SK-N-SH treated with all-trans-retinoic acid at 6 μM for 48 hours (cell line): ENCODE measurements at regions not wholly inside any gene's neighbourhood (a gene's known extent, or its start where the extent isn't known, plus 50 kb on each side); places are given as distances from the start of the nearest gene placed in this dataset.
"Not testable (repeated sequence)": the region's sequence is repeated elsewhere in the genome, so short reads cannot be mapped to it uniquely, and the experiment has no call there.

Experiments used
- ATAC-seq: fragments of 200-7000 bp; cut with Tn5 transposase; 3 replicates; pipeline ENCODE4 v1.9.1; 2020; ENCODE audit warnings: mild to moderate bottlenecking, moderate library complexity
- ARNTL ChIP-seq: fragments of 450-650 bp; formaldehyde crosslinking; IDR thresholded peaks from 2 replicates; pipeline ENCODE4 v1.5.0; 2020; ENCODE audit warnings: low read depth, mild to moderate bottlenecking, moderate library complexity, borderline replicate concordance
- BACH2 ChIP-seq: fragments of 250-450 bp; sonication (Bioruptor Pico); IDR thresholded peaks from 2 replicates; pipeline ENCODE4 v1.9.0; 2021; ENCODE audit warnings: mild to moderate bottlenecking, borderline replicate concordance
- CSDC2 ChIP-seq: fragments of 250-450 bp; sonication (Bioruptor Pico); IDR thresholded peaks from 2 replicates; pipeline ENCODE4 v1.5.0; 2020; ENCODE audit warnings: mild to moderate bottlenecking, moderate library complexity
- ESRRG ChIP-seq: fragments of 250-450 bp; sonication (Bioruptor Pico); IDR thresholded peaks from 2 replicates; pipeline ENCODE4 v1.6.1; 2021; ENCODE audit warnings: mild to moderate bottlenecking
- GLIS3 ChIP-seq: fragments of 250-450 bp; sonication (Bioruptor Pico); IDR thresholded peaks from 2 replicates; pipeline ENCODE4 v1.5.0; 2020; ENCODE audit warnings: mild to moderate bottlenecking, moderate library complexity
- ISL1 ChIP-seq: fragments of 250-450 bp; sonication (Bioruptor Pico); IDR thresholded peaks from 2 replicates; pipeline ENCODE4 v2.1.2; 2022; ENCODE audit warnings: mild to moderate bottlenecking, moderate library complexity
- OSR1 ChIP-seq: fragments of 250-450 bp; sonication (Bioruptor Pico); IDR thresholded peaks from 2 replicates; pipeline ENCODE4 v1.8.0; 2022; ENCODE audit warnings: moderate library complexity, mild to moderate bottlenecking, inconsistent platforms
- TCF4 ChIP-seq: fragments of 250-450 bp; sonication (Bioruptor Pico); IDR thresholded peaks from 2 replicates; pipeline ENCODE4 v1.8.0; 2021; ENCODE audit warnings: mild to moderate bottlenecking, moderate library complexity, borderline replicate concordance
- TOX ChIP-seq: fragments of 250-450 bp; sonication (Bioruptor Pico); IDR thresholded peaks from 2 replicates; pipeline ENCODE4 v1.8.0; 2021; ENCODE audit warnings: mild to moderate bottlenecking, moderate library complexity, borderline replicate concordance
- ZC3H10 ChIP-seq: fragments of 250-450 bp; sonication (Bioruptor Pico); IDR thresholded peaks from 2 replicates; pipeline ENCODE4 v1.5.1; 2021; ENCODE audit warnings: mild to moderate bottlenecking, moderate library complexity
- ZFP3 ChIP-seq: fragments of 250-450 bp; sonication (Bioruptor Pico); IDR thresholded peaks from 2 replicates; pipeline ENCODE4 v1.5.0; 2020; ENCODE audit warnings: mild to moderate bottlenecking, moderate library complexity
- ZFP30 ChIP-seq: fragments of 450-650 bp; formaldehyde crosslinking; IDR thresholded peaks from 2 replicates; pipeline ENCODE4 v1.5.0; 2022; ENCODE audit warnings: mild to moderate bottlenecking, moderate library complexity
- ZNF70 ChIP-seq: fragments of 450-650 bp; formaldehyde crosslinking; IDR thresholded peaks from 2 replicates; pipeline ENCODE4 v1.5.0; 2020; ENCODE audit warnings: mild to moderate bottlenecking, moderate library complexity
- ZNF8 ChIP-seq: fragments of 450-650 bp; formaldehyde crosslinking; IDR thresholded peaks from 2 replicates; pipeline ENCODE4 v1.5.0; 2020; ENCODE audit warnings: mild to moderate bottlenecking, moderate library complexity
- TF ChIP-seq, protein P1 (sequence below): fragments of 250-450 bp; sonication (Bioruptor Pico); IDR thresholded peaks from 2 replicates; pipeline ENCODE4 v1.5.1; 2020; ENCODE audit warnings: low read depth, mild to moderate bottlenecking, moderate library complexity
- TF ChIP-seq, protein P2 (sequence below): fragments of 250-450 bp; sonication (Bioruptor Pico); IDR thresholded peaks from 2 replicates; pipeline ENCODE4 v1.5.0; 2020; ENCODE audit warnings: mild to moderate bottlenecking, moderate library complexity
- TF ChIP-seq, protein P3 (sequence below): fragments of 250-450 bp; sonication (Bioruptor Pico); IDR thresholded peaks from 2 replicates; pipeline ENCODE4 v1.8.0; 2020; ENCODE audit warnings: mild to moderate bottlenecking, moderate library complexity, borderline replicate concordance
- TF ChIP-seq, protein P4 (sequence below): fragments of 250-450 bp; sonication (Bioruptor Pico); IDR thresholded peaks from 2 replicates; pipeline ENCODE4 v1.8.0; 2021; ENCODE audit warnings: low read depth, mild to moderate bottlenecking, moderate library complexity, borderline replicate concordance

DNA sequence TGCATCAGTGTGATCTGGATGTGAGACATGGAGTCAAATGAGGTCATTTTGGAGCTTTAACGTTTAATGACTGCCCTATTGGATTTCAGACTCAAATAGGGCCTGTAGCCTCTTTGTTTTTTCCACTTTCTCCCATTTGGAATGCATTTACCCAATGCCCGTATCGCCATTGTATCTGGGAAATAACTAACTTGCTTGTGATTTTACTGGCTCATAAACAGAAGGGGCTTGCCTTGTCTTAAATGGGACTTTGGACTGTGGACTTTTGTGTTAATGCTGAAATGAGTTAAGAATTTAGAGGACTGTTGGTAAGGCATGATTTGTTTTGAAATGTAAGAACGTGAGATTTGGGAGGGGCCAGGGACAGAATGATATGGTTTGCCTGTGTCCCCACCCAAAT lies 494.6 kb downstream of the CHSY3 start (continued):
- no peak for TF ChIP-seq ESRRG (CRISPR knock-in tag)

DNA sequence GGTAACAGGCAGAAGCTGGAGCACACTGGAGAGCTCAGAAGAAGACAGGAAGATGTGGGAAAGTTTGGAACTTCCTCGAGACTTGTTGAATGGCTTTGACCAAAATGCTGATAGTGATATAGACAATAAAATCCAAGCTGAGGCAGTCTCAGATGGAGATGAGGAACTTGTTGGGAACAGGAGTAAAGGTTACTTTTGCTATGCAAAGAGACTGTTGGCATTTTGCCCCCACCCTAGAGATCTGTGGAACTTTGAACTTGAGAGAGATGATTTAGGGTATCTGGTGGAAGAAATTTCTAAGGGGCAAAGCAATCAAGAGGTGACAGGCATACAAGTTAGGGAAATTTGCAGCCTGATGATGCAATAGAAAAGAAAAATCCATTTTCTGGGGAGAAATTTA lies 493.5 kb downstream of the CHSY3 start:
- ATAC-seq, result not testable (repeated sequence)

DNA sequence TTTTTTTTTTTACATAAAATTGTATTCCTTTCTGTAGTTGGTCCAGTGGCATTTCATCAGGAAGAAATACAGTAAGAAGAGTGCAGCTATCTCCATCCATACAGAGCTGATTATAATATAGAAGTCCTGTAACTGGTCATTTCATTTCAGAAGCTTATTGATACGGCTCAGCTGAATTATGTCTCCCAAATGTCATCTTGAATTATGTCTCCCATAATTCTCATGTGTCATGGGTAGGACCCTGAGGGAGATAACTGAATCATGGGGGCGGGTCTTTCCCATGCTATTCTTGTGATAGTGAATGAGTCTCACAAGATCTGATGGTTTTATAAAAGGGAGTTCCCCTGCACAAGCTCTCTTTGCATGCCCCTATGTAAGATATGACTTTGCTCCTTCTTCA lies 492.9 kb downstream of the CHSY3 start:
- TF ChIP-seq ZNF70 (CRISPR knock-in tag), result no peak
- TF ChIP-seq ZFP30, result no peak
- TF ChIP-seq, protein P1, sequence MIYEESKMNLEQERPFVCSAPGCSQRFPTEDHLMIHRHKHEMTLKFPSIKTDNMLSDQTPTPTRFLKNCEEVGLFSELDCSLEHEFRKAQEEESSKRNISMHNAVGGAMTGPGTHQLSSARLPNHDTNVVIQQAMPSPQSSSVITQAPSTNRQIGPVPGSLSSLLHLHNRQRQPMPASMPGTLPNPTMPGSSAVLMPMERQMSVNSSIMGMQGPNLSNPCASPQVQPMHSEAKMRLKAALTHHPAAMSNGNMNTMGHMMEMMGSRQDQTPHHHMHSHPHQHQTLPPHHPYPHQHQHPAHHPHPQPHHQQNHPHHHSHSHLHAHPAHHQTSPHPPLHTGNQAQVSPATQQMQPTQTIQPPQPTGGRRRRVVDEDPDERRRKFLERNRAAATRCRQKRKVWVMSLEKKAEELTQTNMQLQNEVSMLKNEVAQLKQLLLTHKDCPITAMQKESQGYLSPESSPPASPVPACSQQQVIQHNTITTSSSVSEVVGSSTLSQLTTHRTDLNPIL (CRISPR knock-in tag), result no peak
- TF ChIP-seq TOX (CRISPR knock-in tag), result no peak
- TF ChIP-seq ZFP3 (CRISPR knock-in tag), result no peak
- TF ChIP-seq, protein P2, sequence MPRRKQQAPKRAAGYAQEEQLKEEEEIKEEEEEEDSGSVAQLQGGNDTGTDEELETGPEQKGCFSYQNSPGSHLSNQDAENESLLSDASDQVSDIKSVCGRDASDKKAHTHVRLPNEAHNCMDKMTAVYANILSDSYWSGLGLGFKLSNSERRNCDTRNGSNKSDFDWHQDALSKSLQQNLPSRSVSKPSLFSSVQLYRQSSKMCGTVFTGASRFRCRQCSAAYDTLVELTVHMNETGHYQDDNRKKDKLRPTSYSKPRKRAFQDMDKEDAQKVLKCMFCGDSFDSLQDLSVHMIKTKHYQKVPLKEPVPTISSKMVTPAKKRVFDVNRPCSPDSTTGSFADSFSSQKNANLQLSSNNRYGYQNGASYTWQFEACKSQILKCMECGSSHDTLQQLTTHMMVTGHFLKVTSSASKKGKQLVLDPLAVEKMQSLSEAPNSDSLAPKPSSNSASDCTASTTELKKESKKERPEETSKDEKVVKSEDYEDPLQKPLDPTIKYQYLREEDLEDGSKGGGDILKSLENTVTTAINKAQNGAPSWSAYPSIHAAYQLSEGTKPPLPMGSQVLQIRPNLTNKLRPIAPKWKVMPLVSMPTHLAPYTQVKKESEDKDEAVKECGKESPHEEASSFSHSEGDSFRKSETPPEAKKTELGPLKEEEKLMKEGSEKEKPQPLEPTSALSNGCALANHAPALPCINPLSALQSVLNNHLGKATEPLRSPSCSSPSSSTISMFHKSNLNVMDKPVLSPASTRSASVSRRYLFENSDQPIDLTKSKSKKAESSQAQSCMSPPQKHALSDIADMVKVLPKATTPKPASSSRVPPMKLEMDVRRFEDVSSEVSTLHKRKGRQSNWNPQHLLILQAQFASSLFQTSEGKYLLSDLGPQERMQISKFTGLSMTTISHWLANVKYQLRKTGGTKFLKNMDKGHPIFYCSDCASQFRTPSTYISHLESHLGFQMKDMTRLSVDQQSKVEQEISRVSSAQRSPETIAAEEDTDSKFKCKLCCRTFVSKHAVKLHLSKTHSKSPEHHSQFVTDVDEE (CRISPR knock-in tag), result no peak
- no peak for TF ChIP-seq ZNF8
- no peak for ATAC-seq

DNA sequence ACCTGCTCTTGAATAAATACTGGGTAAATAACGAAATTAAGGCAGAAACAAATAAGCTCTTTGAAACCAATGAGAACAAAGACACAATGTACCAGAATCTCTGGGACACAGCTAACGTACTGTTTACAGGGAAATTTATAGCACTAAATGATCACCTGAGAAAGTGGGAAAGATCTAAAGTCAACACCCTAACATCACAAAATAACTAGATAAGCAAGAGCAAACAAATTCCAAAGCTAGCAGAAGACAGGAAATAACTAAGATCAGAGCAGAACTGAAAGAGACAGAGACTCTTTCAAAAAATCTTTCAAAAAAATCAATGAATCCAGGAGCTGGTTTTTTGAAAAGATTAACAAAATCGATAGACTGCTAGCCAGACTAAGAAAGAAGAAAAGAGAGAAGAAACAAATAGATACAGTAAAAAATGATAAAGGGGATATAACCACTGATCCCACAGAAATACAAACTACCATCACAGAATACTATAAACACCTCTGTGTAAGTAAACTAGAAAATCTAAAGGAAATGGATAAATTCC lies 487.5 kb downstream of the CHSY3 start:
- ATAC-seq, result not testable (repeated sequence)

DNA sequence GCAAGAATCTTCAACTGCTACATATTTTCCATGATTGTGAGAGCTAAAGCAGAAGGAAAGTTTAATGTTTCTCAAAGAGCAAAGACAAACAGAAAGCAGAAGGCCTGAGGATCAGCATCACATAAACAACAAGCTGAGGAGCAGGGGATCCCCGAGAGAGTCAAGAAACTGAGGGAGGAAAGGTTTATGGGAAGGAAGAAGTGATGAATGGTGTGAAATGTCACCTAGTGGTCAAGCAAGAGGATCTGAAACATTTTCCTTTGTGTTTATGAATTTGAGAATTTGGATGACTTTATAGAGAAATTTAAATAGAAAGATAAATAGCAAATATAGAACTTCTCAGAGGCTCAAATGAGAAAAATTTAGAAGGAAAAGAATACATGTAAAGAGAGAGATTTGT lies 481.9 kb downstream of the CHSY3 start:
- TF ChIP-seq ESRRG (CRISPR knock-in tag), result no peak
- TF ChIP-seq ZNF70 (CRISPR knock-in tag), result no peak
- TF ChIP-seq TCF4, result no peak
- no peak for TF ChIP-seq ZC3H10 (CRISPR knock-in tag)
- no peak for ATAC-seq

DNA sequence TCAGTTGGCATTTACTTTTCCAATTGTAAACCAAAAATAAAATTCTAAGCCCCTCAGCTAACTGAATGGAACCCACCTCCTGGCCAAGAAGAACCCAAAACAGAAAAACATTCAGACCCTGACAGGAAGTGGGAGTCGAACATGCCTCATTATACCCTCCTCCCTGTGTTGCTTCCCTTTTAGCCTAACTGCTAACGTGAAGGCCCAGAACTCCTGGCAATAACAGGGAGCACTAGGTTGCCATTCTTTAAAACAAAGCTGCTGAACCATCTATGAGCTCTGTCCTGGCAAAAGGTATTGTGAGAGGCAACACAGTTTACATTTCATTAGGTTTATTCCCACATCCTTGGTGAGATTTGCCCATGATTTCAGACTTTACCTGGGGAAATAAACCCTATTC lies 481.4 kb downstream of the CHSY3 start:
- ATAC-seq, result no peak
- TF ChIP-seq CSDC2 (CRISPR knock-in tag) (no peak), ZC3H10 (CRISPR knock-in tag) (no peak), ARNTL (CRISPR knock-in tag) (no peak), TCF4 (no peak), TOX (CRISPR knock-in tag) (no peak), OSR1 (CRISPR knock-in tag) (no peak)
- TF ChIP-seq, protein P3, sequence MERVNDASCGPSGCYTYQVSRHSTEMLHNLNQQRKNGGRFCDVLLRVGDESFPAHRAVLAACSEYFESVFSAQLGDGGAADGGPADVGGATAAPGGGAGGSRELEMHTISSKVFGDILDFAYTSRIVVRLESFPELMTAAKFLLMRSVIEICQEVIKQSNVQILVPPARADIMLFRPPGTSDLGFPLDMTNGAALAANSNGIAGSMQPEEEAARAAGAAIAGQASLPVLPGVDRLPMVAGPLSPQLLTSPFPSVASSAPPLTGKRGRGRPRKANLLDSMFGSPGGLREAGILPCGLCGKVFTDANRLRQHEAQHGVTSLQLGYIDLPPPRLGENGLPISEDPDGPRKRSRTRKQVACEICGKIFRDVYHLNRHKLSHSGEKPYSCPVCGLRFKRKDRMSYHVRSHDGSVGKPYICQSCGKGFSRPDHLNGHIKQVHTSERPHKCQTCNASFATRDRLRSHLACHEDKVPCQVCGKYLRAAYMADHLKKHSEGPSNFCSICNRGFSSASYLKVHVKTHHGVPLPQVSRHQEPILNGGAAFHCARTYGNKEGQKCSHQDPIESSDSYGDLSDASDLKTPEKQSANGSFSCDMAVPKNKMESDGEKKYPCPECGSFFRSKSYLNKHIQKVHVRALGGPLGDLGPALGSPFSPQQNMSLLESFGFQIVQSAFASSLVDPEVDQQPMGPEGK (CRISPR knock-in tag), result no peak
- TF ChIP-seq, protein P1 (CRISPR knock-in tag), result no peak
- TF ChIP-seq, all 23 proteins: peak for 0

DNA sequence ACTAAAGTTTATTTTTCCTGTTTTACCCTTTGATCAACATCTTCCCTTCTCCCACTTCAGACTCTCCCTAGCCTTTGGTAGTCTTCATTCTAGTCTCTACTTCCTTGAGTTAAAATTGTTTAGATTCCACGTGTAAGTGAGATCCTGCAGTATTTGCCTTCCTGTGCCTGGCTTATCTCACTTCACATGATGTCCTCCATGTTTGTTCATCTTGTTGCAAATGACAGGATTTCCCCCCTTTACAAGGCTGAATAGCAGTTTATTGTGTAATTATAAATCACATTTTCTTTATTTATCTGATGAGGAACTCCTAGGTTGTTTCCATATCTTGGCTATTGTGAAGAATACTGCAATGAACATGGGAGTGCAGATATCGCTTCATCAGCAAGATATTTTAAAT lies 461.7 kb downstream of the CHSY3 start:
- TF ChIP-seq ISL1 (CRISPR knock-in tag) (no peak), GLIS3 (CRISPR knock-in tag) (no peak), BACH2 (no peak), TCF4 (no peak), ESRRG (CRISPR knock-in tag) (no peak), ZC3H10 (CRISPR knock-in tag) (no peak), OSR1 (CRISPR knock-in tag) (no peak), ZFP3 (CRISPR knock-in tag) (no peak), ZNF70 (CRISPR knock-in tag) (no peak), CSDC2 (CRISPR knock-in tag) (no peak)
- TF ChIP-seq, protein P4, sequence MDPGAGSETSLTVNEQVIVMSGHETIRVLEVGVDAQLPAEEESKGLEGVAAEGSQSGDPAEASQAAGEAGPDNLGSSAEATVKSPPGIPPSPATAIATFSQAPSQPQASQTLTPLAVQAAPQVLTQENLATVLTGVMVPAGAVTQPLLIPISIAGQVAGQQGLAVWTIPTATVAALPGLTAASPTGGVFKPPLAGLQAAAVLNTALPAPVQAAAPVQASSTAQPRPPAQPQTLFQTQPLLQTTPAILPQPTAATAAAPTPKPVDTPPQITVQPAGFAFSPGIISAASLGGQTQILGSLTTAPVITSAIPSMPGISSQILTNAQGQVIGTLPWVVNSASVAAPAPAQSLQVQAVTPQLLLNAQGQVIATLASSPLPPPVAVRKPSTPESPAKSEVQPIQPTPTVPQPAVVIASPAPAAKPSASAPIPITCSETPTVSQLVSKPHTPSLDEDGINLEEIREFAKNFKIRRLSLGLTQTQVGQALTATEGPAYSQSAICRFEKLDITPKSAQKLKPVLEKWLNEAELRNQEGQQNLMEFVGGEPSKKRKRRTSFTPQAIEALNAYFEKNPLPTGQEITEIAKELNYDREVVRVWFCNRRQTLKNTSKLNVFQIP (CRISPR knock-in tag), result no peak
- TF ChIP-seq, all 23 proteins: peak for 0
- ATAC-seq, result no peak
